ENCODE measurements at regions not wholly inside any gene's neighbourhood (a gene's known extent, or its start where the extent isn't known, plus 50 kb on each side); places are given as distances from the start of the nearest gene placed in this dataset.
"Not testable (repeated sequence)": the region's sequence is repeated elsewhere in the genome, so short reads cannot be mapped to it uniquely, and the experiment has no call there.

DNA sequence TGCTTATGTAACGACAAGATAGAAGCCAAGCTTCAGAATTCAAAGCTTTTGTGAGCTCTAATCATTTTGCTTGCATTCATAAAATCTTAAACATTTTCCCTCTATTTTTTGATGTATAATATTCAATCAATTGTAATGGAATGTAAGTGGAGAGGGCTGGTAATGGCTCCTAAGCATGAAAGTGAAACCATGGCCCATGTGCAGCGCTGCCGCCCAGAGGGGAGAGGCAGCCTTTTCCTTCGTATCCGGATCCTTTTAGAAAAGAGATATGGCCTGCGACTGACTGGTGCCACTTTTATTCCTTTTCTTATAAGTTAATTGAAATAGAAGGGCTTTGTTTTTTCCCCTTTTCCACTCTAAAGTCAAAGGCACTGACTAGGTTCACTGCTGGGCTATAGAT is 178.9 kb upstream of the POMZP3 start:
- H3K27ac Mint-ChIP-seq; H3K9me3 Mint-ChIP-seq; H3K4me1 Mint-ChIP-seq (ENCODE audit: low read depth); DNase-seq (ENCODE audit: low spot score); H3K36me3 Mint-ChIP-seq (ENCODE audit: low read depth); intact Hi-C loops (cut with micrococcal nuclease); H3K27me3 Mint-ChIP-seq (ENCODE audit: low read depth); H3K4me3 Mint-ChIP-seq (ENCODE audit: low read depth): not testable (repeated sequence)

DNA sequence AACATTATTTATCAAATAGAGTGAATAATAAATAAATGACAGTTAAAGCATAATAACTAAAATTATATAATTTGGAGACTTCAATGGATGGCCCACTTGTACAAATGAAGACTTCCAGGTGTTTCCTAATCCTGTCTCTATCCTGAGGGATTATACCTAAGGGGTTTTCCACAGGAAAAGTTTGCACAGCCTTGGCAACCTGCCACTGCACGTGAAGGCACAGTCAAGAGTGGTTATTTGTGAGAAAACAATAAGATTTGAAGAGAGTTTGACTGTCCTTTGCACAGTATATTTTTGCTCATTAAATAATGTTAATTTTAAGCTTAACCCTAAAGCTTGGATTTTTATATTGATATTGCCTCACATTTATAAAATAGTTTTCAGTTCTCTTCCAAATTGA is 178.2 kb upstream of the POMZP3 start:
- H3K27ac Mint-ChIP-seq; H3K9me3 Mint-ChIP-seq; DNase-seq (ENCODE audit: low spot score); H3K4me3 Mint-ChIP-seq (ENCODE audit: low read depth); H3K36me3 Mint-ChIP-seq (ENCODE audit: low read depth); intact Hi-C loops (cut with micrococcal nuclease); H3K4me1 Mint-ChIP-seq (ENCODE audit: low read depth); H3K27me3 Mint-ChIP-seq (ENCODE audit: low read depth): not testable (repeated sequence)

GRCh38 chr7:76797639-76798038 is 170.6 kb upstream of the POMZP3 start:
- intact Hi-C loops (cut with micrococcal nuclease); DNase-seq (ENCODE audit: low spot score); H3K9me3 Mint-ChIP-seq; H3K36me3 Mint-ChIP-seq (ENCODE audit: low read depth); H3K27ac Mint-ChIP-seq; H3K4me1 Mint-ChIP-seq (ENCODE audit: low read depth); H3K4me3 Mint-ChIP-seq (ENCODE audit: low read depth): not testable (repeated sequence)
- H3K27me3 Mint-ChIP-seq (ENCODE audit: low read depth), result peaks cover 13% of the 10 kb centered on the region

- H3K27ac Mint-ChIP-seq; H3K36me3 Mint-ChIP-seq (ENCODE audit: low read depth); intact Hi-C loops (cut with micrococcal nuclease); H3K4me3 Mint-ChIP-seq (ENCODE audit: low read depth); H3K9me3 Mint-ChIP-seq; H3K4me1 Mint-ChIP-seq (ENCODE audit: low read depth); H3K27me3 Mint-ChIP-seq (ENCODE audit: low read depth); DNase-seq (ENCODE audit: low spot score): not testable (repeated sequence)
Observed at GRCh38 chr7:76780693-76781092, 153.6 kb upstream of the POMZP3 start.

DNA sequence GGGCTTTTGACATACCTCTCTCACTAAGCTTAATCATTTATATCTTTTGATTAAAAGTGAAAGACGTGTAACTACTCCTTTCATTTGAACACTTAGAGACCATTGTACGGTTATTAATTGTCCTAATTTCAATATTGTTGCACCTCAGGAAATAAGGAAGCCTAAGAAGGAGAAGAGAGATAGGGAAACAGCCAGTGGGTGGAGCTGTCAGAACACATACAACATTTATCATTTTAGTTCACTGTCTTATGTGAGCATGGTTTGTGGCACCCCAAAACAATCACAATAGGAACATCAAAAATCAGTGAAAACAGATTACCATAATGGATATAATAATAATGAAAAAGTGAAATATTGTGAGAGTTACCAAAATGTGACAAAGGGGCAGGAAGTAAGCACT is 147.2 kb upstream of the POMZP3 start:
- H3K36me3 Mint-ChIP-seq (ENCODE audit: low read depth); DNase-seq (ENCODE audit: low spot score); intact Hi-C loops (cut with micrococcal nuclease); H3K27me3 Mint-ChIP-seq (ENCODE audit: low read depth); H3K9me3 Mint-ChIP-seq; H3K4me1 Mint-ChIP-seq (ENCODE audit: low read depth); H3K27ac Mint-ChIP-seq; H3K4me3 Mint-ChIP-seq (ENCODE audit: low read depth): not testable (repeated sequence)

- not testable (repeated sequence) for H3K9me3 Mint-ChIP-seq; H3K36me3 Mint-ChIP-seq (ENCODE audit: low read depth)
Observed at GRCh38 chr7:76771980-76772379, 144.9 kb upstream of the POMZP3 start.

GRCh38 chr7:76763977-76764376 is 136.9 kb upstream of the POMZP3 start:
- H3K4me1 Mint-ChIP-seq (ENCODE audit: low read depth); DNase-seq (ENCODE audit: low spot score); H3K27me3 Mint-ChIP-seq (ENCODE audit: low read depth); H3K27ac Mint-ChIP-seq; intact Hi-C loops (cut with micrococcal nuclease); H3K36me3 Mint-ChIP-seq (ENCODE audit: low read depth); H3K4me3 Mint-ChIP-seq (ENCODE audit: low read depth): not testable (repeated sequence)
- peaks cover 25% of the 10 kb centered on the region for H3K9me3 Mint-ChIP-seq

More at GRCh38 chr7:76771980-76772379, 144.9 kb upstream of the POMZP3 start:
- H3K4me3 Mint-ChIP-seq (ENCODE audit: low read depth); intact Hi-C loops (cut with micrococcal nuclease); H3K27ac Mint-ChIP-seq; DNase-seq (ENCODE audit: low spot score); H3K27me3 Mint-ChIP-seq (ENCODE audit: low read depth); H3K4me1 Mint-ChIP-seq (ENCODE audit: low read depth): not testable (repeated sequence)

DNA sequence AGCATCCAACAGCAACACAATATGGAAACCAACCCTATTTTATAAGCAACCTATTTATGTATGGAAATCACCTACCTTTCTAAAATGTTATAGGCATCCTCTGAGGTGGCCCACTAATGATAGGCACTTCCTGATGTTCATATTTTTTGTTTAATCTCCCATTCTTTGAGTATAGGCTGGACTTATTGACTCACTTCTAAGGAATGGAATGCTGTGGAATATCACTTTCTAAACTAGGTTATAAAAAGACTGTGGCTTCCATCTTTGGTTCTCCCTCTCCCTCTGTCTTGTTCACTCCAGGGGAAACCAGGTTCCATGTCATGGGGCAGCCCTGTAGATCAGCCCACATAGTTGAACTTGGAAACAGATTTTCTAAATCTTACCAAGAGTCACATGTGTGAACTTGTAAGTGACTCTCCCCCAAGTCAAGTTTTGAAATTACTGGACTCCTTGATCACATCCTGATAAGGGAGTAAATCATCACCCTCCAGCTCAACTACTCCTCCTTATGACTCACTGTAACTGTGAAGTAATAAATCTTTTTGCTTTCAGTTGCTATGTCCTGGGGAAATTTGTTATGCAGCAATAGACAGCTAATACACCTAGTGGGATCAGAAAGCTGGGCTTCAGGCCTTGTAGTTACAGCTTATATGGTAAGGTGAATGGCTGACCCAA is 133.6 kb upstream of the POMZP3 start:
- intact Hi-C loops (cut with micrococcal nuclease); H3K4me1 Mint-ChIP-seq (ENCODE audit: low read depth); DNase-seq (ENCODE audit: low spot score); H3K27ac Mint-ChIP-seq; H3K36me3 Mint-ChIP-seq (ENCODE audit: low read depth); H3K4me3 Mint-ChIP-seq (ENCODE audit: low read depth); H3K27me3 Mint-ChIP-seq (ENCODE audit: low read depth): not testable (repeated sequence)
- peaks cover 19% of the 10 kb centered on the region for H3K9me3 Mint-ChIP-seq

- H3K36me3 Mint-ChIP-seq (ENCODE audit: low read depth); H3K27me3 Mint-ChIP-seq (ENCODE audit: low read depth); H3K27ac Mint-ChIP-seq; DNase-seq (ENCODE audit: low spot score); H3K4me3 Mint-ChIP-seq (ENCODE audit: low read depth); intact Hi-C loops (cut with micrococcal nuclease); H3K4me1 Mint-ChIP-seq (ENCODE audit: low read depth); H3K9me3 Mint-ChIP-seq: not testable (repeated sequence)
Observed at GRCh38 chr7:76739538-76739937, 112.5 kb upstream of the POMZP3 start.

GRCh38 chr7:76736724-76737123 is 109.6 kb upstream of the POMZP3 start:
- H3K27me3 Mint-ChIP-seq (ENCODE audit: low read depth); intact Hi-C loops (cut with micrococcal nuclease); H3K4me3 Mint-ChIP-seq (ENCODE audit: low read depth); DNase-seq (ENCODE audit: low spot score); H3K36me3 Mint-ChIP-seq (ENCODE audit: low read depth); H3K9me3 Mint-ChIP-seq; H3K27ac Mint-ChIP-seq; H3K4me1 Mint-ChIP-seq (ENCODE audit: low read depth): not testable (repeated sequence)

- H3K36me3 Mint-ChIP-seq (ENCODE audit: low read depth); H3K4me3 Mint-ChIP-seq (ENCODE audit: low read depth); H3K9me3 Mint-ChIP-seq; DNase-seq (ENCODE audit: low spot score); H3K27me3 Mint-ChIP-seq (ENCODE audit: low read depth); H3K4me1 Mint-ChIP-seq (ENCODE audit: low read depth); H3K27ac Mint-ChIP-seq; intact Hi-C loops (cut with micrococcal nuclease): not testable (repeated sequence)
Observed at GRCh38 chr7:76736091-76736490, 109.0 kb upstream of the POMZP3 start.

DNA sequence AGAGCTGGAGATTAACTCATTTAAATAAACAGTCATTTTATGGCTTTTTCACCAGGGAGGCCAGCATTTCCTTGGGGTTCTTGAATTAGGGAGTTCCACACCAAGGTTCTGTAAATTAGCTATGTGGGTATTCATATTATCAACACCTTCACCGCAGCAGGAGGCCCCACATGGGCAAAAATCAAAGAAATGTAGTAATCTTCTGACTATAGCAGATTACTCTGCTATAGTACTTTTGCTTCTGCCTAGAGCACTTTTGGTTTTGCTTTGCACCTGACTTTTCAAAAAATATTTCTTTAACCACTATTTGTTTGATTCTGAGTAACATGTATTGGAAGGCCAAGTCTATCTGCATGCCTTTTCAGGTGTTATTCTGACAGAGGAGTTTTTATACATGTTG is 108.6 kb upstream of the POMZP3 start:
- H3K27ac Mint-ChIP-seq; intact Hi-C loops (cut with micrococcal nuclease); H3K4me1 Mint-ChIP-seq (ENCODE audit: low read depth); H3K4me3 Mint-ChIP-seq (ENCODE audit: low read depth); H3K9me3 Mint-ChIP-seq; DNase-seq (ENCODE audit: low spot score); H3K36me3 Mint-ChIP-seq (ENCODE audit: low read depth); H3K27me3 Mint-ChIP-seq (ENCODE audit: low read depth): not testable (repeated sequence)

- H3K36me3 Mint-ChIP-seq (ENCODE audit: low read depth); H3K4me3 Mint-ChIP-seq (ENCODE audit: low read depth); H3K4me1 Mint-ChIP-seq (ENCODE audit: low read depth): not testable (repeated sequence)
Observed at GRCh38 chr7:76728571-76728974, 101.5 kb upstream of the POMZP3 start.

DNA sequence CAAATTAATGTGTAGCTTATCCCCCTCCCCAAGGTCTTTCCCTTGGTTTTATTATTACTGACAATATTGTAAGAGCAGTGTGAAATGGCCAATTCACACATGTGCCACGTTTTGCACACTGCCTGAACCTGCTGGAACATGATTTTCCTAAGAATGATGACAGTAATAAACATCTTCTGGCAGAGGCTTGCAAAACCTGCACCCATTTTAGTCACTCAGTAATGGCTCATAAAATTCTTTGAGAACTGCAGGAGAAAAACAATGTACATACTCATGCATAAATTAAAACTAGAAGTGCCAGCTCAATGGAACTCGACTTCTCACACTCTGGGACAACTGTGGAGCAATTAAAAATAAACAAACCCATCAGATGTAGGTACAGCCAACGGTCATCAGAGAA is 96.8 kb upstream of the POMZP3 start:
- intact Hi-C loops (cut with micrococcal nuclease); H3K27me3 Mint-ChIP-seq (ENCODE audit: low read depth); H3K27ac Mint-ChIP-seq; H3K4me1 Mint-ChIP-seq (ENCODE audit: low read depth); H3K9me3 Mint-ChIP-seq; H3K4me3 Mint-ChIP-seq (ENCODE audit: low read depth); DNase-seq (ENCODE audit: low spot score); H3K36me3 Mint-ChIP-seq (ENCODE audit: low read depth): not testable (repeated sequence)

More at GRCh38 chr7:76728571-76728974, 101.5 kb upstream of the POMZP3 start:
- H3K9me3 Mint-ChIP-seq; intact Hi-C loops (cut with micrococcal nuclease); H3K27ac Mint-ChIP-seq; DNase-seq (ENCODE audit: low spot score); H3K27me3 Mint-ChIP-seq (ENCODE audit: low read depth): not testable (repeated sequence)

Measured in activated T-helper 2 cell treated with anti-CD3 and anti-CD28 coated beads, Interferon-gamma antibody, Interleukin-2, Interleukin-4, amounts not matched to agents 10 μg/mL and 5 μg/mL and 100 μg/mL, durations not matched to agents 14 hours and 24 hours and 36 hours (primary cell).